Erythroblast (primary cell): ENCODE measurements at regions not wholly inside any gene's neighbourhood (a gene's known extent, or its start where the extent isn't known, plus 50 kb on each side); places are given as distances from the start of the nearest gene placed in this dataset.

Source experiments
- GATA1 ChIP-seq: IDR thresholded peaks from 2 replicates; pipeline ENCODE4 v1.6.1; 2011; ENCODE audit warnings: low read depth, mild to moderate bottlenecking, control low read depth, low read length, moderate library complexity
- POLR2A ChIP-seq: IDR thresholded peaks from 2 replicates; pipeline ENCODE4 v1.6.1; 2011; ENCODE audit warnings: mild to moderate bottlenecking, low read length

DNA sequence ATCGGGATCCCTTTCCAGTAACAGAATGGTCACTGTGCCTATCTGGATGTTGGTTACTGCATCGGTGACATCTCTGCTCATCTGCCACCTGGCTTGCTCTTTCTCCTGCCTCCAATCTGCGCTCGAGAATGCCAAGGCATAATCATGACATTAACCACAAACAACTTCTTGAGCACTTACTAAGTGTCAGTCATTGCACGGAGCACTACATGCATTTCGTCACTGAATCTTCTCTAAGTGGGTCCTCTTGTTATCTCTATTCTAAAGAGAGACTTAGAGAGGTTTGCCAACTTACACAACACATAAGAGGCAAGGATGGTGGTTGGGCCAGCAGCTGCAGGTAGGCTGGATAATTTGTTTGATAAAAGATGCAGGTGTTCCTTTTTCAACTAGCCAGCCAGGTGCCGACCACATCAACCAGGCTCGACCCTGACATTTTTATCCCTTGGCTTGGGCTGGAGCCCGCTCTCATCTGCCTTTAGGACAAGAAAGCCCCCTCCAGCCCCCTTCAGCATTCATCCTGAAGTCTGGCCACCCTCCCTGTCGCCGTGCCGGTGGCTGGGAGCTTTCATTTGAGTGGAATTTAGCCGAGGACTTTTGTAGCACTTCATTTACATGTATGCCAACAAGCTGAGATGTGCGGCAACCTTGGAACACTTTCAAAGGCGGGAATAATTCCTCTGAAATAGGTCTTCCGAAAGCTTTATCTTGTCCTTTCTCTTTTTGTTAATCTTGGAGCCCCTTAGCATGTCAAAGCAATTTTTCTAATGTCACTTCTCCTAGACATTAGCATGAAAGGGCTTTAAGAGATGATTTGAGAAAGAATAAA, 89.3 kb upstream of the NKD1 start:
- no peak for TF ChIP-seq POLR2A
- no peak for TF ChIP-seq GATA1
